Daoy (cell line): ENCODE measurements at regions not wholly inside any gene's neighbourhood (a gene's known extent, or its start where the extent isn't known, plus 50 kb on each side); places are given as distances from the start of the nearest gene placed in this dataset.

ENCODE experiments used
- DNase-seq: peaks from one replicate; pipeline ENCODE4 v3.0.0-alpha.2; 2015; ENCODE audit warnings: low read depth

DNA sequence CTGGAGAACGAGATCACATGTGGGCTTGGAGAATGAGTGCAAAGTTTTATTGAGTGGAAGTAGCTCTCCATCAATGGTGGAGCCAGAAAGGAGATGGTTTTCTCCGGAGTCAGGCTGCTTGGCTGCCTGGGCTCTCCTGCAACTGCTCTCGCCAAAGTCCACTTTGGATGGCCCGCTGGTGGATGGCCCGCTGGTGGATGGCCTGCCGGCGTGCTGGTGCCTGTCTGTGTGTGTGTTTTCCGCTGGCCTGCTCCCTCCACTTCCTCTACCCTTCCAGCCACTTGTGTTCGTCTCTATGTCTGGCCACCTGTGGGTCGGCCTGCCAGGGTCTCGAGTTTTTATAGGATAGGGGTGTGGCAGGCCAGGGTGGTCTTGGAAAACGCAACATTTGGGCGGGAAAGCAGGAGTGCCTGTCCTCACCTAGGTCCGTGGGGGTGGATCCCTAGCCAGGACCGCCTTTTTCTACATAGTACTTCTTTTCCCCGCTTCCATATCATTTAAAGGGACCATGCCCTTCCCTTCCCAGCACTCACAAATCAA is 1292.1 kb upstream of the PIK3C3 start:
- DNase-seq, result no peak

DNA sequence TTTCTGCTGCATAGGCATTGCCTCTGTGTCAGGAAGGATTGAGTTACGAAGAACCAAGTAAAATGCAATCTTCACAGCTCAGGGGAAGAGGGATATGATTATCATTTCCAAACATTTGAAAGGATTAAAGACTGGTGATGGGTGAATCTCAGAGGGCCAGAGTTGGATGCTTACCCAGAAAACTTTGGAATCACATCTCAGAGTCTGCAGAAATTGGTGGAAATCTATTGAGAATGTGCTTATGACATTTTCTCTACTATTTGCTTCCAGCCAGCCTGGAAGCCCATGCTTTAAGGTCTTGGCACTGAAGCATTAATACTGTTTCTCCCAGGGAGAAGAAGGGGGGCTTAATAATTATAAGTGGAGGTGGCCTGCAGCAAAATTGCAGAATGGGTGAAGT is 1301.4 kb upstream of the PIK3C3 start:
- DNase-seq, result no peak

DNA sequence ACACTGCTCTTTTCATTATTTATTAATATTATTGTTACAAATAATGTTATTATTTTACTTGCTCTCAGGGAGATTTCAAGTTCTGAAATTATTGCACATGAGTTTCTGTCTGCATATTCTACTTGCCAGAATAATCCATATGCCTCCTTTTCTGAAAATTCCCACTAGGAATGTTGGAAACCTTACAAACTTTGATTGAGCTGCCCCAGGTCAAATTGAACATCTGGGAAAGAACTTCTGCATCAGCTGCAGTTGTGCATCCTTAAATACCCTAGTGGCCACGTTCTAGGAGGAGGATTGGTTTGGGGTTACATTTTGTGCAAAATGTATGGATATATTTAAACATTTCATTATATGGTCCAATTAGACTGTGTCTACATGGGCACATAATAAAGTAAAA is 1302.7 kb upstream of the PIK3C3 start:
- DNase-seq, result no peak

DNA sequence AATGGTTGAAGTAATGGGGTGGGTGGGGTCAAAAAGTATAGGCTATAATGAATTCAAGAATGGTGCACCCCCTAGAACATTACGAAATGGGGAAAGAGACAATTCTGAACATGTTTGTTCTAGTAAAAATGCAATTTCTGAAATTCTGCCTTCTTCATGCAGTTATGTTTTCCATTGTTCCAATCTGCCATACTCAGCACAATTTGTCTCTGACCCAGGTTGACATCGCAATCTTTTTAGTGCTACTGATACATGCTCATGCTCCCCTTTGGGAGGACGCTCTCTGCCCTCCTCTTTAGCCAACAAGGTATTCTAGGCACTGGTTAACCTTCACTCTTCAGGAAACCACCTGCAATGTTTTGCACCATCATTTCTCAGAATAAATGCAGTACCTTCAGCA is 1303.9 kb upstream of the PIK3C3 start:
- DNase-seq, result no peak

DNA sequence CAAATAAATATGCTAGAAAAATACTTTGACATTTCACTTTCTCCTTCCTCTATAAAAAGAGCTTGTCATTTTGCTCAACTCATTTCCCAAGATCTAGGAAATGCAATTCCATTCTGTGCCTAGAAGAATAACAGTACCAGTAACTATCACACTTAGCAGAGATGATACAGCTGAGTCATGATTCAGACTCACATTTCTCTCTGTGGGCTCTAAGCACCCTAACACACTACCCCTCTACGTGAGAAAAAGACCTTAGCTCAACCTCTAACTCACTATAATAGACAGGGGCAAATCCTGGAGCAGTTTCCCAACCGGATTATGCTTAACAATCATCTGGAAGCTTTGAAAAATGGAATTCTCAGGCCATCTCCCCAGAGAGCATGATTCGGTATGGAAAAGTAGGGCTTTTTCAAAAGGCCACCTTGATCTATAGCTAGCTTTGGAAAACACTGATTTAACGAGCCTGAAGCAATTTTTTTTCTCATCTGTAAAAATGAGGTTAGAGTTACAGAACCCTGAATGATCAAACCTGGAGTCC is 1312.3 kb upstream of the PIK3C3 start:
- DNase-seq, result no peak

DNA sequence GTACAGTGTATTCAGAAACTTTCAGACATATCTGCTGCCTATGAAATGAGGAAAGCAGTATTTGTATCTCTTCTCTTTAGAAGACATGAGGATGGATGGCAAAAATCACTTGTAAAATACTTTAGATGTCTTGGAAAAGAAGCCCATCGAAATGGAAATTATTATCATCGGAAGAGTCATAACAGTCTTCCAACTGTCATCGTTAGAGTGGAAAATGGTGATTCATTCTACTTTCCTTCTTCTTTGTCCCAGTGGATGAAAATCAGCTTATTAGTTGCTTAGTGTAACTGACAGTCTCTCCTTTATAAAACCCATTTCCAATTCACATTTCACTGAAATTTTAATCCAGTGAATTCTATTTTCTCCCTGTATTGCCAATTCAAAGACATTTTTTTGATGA is 1323.7 kb upstream of the PIK3C3 start:
- no peak for DNase-seq

DNA sequence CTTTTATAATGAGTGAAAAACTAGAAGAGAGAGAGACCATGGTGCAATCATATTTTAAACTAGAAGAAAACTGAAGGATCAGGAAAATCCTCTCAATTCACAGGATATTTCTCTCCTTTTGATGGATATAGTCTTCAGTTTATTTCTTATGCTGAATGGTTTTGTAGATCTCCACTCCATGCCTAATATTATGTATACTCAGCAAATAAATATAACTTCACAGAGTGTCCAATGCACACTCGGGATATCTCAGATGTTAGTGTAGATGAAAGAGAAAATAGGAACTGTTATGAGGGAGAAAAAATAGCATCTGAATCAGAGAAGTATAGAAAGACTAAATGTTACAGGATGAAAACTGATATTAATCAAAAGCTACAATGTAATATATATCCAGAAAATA is 1324.5 kb upstream of the PIK3C3 start:
- DNase-seq, result no peak

DNA sequence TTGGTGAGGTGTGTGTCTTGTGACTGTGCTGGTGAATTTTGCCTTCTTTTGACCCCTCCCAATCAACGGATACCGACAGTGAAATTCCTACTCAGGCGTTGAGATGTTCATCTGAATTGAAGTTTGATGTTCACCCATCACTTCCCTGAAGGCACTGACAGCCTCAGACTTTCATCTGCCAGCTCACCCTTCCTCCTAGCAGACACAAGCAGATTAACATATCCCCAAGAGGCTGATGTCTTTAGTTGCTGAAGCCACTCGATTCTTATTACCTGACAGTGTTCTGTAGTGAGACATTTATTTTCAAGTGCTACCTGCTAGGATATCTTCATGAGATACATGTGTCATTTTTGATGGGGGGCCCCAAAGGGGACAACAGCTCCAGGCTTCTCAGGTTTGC is 1330.1 kb upstream of the PIK3C3 start:
- no peak for DNase-seq

DNA sequence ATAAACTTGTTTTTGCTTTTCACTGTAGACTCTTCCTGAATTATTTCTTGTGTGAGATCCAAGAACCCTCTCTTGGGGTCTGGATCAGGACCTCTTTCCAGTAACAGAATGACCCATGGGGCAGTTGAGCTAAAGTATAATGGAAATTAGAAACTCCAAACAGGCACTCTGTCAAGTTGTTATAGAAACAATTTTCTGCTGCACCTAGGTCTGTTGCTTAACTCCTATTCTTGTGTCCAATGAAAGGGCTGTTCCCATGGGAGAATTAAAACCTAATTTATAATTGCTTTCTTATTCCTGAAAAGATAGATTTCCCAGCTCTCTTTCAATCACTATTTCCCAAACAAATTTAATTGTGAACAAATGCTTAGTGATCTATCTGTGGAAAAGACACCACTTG is 1341.3 kb upstream of the PIK3C3 start:
- DNase-seq, result no peak

DNA sequence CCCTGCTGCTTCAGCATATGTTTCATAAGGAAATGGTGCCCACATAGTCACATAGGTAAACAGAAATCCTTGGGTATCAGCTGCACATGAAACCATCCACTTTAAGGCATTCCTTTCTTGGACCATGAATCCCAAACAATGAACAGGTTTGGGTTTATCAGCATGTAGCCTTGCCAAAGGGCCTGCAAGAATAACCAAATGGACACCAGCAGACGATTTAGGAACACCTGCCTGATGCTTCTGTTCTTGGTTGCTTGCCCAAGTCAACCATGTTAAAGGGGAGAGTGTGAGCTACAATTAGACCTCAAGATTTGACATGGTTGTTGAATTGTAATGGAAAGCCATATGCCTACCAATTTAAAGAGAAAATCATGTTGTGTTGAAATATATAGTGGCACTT is 1342.7 kb upstream of the PIK3C3 start:
- no peak for DNase-seq

DNA sequence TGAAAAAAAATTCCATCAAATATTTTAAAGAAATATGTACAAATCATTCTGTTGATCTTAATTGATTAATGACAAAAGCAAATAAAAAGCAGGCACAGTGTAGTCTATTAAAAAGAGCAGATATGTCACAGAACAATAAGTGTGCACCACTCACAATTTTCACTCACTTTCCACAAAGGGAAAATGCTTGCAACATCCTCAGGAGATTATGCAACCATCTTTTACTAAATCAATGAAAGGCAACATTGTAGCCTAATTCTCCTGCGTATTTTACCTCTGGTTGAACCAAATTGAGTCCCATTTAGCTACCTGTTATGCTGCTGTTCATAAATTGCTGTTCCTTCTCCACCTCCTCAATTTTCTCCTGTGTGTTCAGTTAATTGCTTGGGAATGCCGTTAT is 1346.8 kb upstream of the PIK3C3 start:
- no peak for DNase-seq

DNA sequence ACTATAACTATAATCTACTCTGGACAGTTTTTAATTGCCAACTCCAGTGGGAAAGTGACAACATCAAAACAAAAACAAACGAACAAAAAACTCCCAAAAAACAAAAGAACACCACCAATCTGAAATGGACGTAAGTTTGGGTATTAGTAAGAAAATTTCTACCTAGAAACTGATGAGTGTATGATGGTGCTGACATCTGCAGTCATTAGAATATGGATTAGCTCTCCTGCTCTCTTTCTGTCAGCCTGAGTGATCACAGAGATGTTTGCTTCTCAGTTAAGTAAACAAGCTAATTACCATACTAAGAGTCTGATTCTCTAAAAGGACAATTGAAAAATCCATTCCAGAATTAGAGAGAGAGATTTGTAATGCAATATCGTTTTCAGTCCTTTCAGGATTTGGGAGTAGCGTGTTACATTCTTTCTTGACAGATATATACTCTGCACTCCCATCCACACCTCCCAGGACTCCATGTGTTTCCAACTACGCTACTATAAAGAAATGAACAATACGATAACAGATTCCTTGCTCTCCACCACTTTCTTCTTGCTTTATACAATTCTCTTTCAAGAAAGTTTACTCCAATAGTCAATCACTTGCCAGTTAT is 1347.4 kb upstream of the PIK3C3 start:
- no peak for DNase-seq

DNA sequence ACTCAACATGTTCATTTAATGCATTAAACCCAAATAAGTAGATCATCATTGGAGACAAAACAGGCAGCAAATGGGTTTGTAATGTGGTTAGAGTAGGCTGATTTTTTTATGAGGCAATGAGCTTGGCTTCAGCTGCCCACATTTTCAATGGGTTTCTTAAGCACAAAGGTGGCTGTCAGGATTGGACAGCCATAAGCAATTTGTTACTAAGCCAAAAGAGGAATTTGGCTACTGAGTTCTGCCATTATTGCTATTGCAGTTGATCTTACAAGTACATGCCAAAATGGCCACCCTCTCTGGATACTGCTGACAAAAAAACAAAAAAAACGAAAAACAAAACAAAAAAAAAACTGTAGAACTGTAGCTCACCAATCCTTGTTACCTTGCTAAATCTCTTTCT is 1348.0 kb upstream of the PIK3C3 start:
- DNase-seq, result no peak

DNA sequence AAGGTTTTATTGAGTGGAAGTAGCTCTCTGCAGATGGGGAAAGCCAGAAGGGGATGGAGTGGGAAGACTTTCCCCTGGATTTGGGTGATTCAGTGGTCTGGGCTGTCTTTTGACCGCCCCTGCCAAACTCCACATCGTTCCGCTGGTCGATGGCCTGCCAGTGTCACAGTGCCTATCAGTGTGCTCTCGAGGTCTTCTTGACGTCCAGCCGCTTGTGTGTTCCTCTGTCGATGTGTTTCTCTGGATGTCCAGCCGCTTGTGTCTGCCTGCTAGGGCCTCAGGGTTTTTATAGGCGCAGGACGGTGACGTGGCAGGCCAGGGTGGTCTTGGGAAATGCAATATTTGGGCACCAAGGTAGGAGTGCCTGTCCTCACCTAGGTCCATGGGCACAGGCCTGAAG is 1371.4 kb upstream of the PIK3C3 start:
- no peak for DNase-seq

DNA sequence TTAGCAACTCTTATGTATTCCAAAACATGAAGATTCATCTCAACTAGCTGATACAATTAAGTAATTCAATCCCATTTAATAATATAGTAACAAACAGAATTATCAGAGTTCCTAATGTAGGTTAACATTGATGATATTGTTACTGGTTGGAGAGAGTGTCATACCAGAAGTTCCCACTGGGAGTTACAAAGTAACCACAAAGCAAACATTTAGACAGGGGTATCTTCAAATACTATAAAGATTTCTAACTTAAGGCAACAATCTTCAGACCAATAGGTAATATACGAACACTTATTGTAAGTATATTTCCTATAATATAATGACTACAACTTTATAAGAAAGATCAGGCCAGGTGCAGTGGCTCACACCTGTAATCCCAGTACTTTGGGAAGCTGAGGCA is 1372.9 kb upstream of the PIK3C3 start:
- no peak for DNase-seq

DNA sequence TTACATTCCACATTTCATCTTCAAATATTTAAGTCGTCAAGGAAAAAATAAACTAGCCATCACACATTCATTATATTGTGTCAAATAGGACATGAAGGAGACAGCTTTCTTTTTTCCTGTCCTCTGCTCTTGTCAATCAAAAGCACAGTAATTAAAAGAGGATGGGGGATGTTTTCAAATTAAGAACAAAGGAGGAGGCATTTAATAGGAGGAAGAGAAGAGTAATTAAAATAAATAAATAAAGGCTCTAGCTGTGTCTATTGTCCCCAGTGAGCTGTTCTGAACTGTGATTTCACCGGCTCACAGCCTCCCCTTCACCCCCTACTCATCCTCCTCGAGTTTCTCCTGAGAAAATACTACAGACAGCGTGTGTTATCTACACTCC is 1377.1 kb upstream of the PIK3C3 start:
- DNase-seq, result no peak

DNA sequence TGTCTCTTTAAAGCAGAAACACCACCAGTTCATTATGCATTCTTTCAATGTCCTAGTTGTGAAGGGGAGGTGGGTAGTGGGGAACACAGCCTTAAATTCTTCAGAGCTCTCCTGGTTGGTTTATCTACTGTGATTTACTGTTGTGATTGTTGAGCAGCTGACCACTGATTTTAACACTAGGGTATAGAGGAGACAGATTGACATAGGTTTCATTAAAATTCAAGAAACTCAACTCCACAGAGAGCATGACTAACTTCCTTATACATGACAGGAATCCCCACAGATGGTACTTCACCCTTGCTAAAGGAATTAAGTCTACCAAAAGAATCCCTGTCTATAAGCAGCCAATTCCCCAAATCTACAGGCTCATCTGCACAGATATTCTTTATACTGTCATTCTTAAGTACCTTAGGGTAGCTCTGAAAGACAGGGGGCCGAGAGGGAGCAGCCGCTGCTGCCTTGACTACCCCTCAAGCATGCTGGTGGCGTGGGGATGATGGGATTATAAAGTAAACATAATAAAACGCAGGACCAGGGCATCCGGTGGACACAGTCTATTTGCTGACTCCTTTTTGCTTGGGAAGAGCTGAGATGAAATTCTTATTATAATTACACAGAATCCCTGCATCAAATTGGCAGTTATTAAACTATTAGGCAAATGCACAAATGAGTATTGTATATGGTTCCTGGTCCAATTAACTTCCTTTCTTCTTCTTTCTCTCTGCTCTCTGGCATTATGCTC is 1377.6 kb upstream of the PIK3C3 start:
- DNase-seq, result no peak

DNA sequence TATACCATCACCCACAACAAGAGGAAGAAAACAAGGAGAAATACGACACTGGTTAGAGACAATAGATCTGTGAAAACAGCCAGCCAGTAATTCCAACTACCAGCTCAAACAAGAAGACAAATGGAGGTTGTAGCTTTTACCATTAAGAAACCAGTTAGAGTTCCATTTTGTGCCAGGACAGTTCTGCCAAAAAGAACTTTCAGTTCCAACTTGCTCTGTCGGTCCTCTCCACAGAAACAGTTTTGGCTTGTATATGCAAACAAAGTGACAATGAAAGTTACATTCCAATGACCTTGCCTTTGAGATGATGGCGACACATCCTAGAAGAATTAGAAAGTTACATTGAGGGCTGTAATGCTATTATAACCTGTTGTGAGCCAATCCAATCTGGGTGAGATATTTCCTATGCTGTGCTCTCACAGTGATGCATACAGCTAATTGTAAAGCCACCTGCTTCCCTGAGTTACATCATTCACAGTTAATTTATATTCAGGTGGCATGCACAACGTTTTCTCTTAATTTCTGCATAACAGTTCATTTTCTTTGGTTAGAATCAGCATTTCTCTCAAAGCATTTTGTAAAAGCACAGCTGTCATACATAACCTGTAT is 1378.4 kb upstream of the PIK3C3 start:
- DNase-seq, result no peak

DNA sequence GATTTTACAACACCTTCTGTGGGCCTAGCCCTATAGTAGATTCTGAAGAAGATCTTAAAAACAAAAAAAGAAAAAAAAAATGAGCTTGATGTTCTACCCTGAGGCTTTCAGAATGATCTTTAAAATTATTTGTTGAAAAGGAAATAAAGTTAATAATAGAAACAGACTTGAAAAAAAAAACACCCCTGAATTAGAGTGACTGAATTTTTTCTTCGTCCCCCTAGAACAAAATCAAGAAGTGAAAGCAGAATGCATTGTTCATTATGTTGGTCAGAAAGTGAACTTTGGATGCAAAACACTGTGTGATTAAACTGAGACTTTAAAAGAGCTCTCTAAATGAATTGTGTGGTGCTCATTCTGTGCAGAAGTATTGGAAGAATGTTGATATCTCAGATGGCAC is 1384.4 kb upstream of the PIK3C3 start:
- no peak for DNase-seq

DNA sequence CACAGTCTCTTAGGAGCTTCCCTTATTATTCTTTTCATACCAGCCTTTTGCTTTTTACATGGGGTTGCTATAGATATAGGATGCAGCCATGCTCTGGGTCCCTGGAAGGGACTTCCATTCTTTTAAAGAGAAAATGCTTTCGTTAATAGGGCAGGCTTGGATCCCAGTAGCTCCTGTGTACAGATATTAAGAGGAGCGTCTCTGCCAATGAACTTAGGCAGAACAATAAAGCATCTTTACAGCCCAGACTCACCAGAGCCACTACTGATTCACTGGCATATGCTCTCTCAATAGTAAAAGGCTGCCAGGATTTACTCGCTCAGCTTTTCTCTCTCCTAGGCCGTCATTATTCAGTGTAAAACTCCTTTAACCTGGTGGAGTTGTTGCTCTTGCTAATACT is 1385.4 kb upstream of the PIK3C3 start:
- no peak for DNase-seq

DNA sequence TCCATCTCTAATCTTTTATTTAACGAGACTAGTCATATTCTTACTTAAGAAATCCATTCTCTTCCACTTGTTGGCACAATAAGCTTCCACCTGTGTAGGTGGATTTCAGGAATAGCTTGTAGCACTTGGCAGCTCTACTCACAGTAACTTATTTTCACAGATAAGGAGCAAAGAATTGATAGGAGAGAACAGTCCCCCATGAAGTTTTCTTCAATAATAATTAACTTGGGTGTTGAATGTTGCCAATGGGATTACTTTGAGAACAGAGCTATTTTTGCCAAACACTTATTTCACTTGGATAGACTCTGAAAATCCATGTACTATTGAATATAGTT is 1388.6 kb upstream of the PIK3C3 start:
- no peak for DNase-seq

DNA sequence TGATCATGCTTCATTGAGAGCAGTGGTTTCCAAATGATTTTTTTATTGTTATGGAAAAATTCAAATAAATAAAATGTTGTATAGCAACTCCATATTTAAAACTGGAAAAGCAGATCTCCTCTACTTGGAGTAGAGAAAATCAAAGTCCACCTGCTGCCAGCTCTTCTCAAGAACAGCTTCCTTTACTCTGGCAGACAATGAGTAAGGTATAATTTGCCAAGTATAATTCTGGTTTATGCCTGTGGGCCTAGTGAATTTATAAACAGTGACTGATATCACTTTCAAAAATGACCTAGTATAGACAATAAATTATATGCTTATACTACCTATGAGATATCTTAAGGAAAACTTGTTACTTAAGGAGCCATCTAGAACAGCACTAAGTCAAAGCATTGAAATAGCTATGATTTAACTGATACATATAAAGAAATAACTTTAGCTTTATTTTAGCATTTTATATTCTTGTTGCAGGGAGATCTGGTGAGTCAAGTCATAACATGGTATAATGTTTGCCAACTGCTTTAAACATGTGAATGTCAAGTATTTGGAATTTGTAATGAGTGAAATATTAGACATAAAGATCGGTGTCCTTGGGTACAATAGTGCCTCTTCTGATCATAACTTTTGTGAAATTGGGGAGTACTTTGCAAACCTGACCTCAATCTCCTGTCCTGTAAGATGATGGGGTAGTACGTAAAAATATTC is 1389.1 kb upstream of the PIK3C3 start:
- DNase-seq, result no peak

DNA sequence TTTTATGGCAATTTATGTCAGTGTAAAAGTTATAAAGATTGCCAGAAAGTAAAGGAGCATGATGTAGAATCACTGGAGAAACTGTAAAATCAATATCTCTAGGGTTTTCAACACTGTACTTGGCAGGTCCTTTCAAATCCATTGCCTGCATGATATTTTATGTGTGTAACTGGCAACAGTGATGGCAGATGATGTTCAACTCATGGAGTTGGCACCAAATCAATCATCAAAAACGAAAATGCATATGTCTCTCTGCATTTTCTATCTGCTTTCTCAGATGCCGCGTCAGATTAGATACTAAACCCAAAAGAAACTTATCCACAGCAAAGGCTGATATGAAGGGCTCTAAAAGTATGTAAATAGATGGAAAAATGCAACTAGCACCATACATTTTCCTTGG is 1395.5 kb upstream of the PIK3C3 start:
- DNase-seq, result no peak
